GM19452 (cell line): ENCODE measurements at regions not wholly inside any gene's neighbourhood (a gene's known extent, or its start where the extent isn't known, plus 50 kb on each side); places are given as distances from the start of the nearest gene placed in this dataset.

Source experiments
- ATAC-seq: cut with Tn5 transposase; IDR thresholded peaks from one replicate; pipeline ENCODE4 v1.9.1; 2021; ENCODE audit not compliant: unreplicated experiment

DNA sequence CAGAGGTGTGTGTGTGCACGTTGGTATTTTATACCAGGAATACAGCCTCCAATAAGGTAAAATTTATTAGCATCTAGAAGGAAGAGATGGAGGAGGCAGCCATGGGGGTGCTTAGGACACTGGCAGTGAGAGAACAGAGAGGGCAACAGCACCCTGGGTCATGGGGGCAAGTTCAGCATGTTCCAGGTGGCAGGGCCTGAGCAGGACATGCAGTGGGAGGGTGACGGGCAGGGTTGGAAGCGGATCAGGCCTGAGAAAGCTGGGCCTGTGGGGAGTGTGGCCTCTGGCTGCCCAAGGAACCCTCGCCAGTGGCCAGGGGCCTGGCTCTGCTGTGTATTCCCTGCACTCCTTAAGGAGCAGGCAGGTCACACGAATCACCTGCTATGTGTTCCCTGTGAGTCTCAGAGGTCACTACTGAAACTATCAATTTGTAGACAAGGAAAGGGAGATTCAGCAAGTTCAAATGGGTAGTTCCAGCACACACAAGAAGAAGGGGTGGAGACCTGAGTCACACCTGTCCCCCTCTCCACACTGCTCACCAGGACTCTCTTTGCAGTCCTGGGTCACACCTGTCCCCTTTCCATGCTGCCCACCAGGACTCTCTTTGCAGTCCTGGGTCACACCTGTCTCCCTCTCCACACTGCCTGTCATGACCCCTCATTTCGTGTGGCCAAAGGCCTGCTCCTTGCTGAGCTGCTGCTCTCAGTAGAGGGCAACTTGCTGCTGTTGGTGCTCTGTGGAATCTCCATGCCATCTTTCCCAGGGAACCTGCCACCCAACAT is 463.9 kb upstream of the HS6ST1 start:
- no peak for ATAC-seq

DNA sequence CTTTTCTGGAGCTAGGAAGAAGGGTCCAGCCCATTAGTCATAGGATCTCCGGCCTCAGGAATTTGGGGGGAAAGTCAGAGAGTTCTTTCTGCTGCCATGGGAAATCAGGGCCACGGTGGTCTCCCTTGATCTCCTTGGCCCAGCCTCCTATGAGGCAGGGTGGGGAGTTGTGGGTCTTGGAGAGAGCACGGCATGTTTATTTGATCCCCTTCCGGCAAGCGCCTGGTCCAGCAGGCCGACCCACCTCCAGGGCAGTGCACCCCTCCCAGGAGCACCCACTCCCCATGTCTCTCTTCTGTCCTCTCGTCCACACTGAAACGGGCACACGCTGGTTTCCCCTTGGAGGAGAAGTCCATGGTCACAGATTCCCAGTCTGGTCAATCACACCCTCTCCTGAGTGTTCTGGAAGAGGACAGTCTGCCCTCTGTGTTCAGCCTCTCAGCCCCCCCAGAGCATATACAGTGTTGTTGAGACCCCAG is 464.6 kb upstream of the HS6ST1 start:
- no peak for ATAC-seq

DNA sequence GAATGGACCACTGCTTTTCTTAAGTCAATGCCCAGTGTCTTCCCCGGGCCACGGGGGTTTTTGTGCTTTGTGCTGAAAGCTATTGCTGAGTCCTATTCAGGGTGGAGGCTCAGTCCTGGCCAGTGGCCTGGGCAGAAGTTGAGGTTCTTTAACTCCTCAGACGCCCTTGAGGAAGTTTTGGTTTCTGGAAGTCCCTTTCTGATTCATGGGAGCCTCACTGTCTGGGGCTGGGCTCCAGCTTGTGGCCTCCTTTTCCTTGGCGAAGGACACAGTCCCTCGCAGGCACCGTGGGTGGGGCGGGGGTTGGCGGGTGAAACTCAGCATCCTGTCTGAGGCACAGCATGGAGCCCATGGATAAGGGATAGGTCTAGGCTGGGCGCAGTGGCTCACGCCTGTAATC is 465.2 kb upstream of the HS6ST1 start:
- no peak for ATAC-seq

DNA sequence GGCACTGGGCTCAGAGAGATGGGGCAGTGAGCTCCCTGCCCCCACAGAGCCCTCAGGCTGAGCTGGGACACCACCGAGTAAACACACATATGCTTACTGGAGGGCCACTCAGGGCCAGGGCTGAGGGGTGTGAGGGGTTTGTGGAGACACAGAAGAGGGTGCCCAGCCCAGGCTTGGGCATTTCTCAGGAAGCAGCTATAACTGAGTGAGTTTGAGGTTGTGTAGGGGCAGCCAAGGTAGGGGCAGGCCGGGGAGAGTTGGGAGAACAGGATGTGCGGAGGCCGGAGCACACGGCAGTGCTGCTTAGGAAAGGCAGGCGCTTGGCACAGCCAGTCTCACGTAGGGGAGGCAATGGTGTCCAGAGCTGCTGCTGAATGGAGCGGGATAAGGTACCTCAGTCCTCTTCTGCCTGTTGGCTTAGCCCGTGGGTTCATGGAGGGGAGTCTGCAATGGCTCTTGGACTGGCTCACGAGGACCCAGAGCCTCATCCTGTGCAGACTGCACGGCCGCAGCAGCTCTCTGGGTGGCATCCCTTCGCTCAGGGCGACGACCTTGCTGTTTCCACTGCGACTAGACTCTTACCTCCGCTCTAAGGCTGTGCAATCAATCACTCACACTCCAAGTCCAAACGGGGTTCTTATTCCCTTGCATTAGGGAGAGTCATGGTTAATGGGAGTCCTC is 466.1 kb upstream of the HS6ST1 start:
- ATAC-seq: no peak

DNA sequence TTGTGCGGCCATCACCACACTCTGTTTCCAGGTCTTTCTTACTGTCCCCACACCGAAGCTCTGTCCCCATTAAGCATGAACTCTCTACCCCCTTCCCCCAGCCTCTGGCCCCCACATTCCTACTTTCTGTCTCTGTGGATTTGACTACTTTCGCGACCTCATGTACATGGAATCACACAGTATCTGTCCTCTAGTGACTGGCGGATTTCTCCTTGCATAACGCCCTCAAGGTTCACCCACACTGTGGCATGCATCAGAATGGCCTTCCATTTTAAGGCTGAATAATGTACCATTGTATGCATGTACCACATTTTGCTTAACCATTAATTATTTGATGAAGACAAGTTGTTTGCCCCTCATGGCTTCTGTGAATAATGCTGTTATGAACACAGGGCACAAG is 467.6 kb upstream of the HS6ST1 start:
- ATAC-seq: no peak

DNA sequence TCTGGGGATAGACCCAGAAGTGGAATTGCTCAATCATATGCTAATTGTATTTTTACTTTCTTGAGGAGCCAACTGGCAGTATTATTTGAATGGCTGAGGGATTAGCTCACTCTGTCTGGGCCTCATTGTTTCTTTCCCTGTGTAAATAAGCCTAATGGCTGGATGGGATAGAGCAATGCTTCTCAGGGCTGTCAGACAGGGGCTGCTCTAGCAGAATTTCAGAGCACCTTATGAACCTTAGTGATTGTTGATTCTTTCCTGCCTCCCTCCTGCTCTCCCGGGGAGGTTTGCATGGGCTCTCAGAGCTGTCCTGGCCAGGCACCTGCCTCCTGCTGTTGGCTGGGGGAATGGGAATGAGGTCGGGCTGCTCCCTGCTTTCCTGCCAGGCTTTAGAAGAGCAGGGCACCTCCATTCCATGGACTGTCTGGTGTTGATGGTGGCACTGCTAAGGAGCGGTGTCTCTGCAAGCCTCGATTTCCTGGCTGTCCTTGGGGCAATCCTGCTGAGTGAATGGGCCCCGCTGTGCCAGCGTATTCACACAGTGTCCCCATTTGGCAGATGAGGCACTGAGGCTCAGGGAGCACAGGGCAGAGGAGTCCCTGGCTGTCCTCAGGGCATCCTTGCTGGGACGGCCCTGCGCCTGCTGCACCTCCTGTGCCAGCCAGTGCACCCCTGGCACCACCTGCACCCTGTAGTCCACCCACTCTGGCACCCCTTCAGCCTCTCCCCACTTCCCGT is 468.2 kb upstream of the HS6ST1 start:
- ATAC-seq: no peak

DNA sequence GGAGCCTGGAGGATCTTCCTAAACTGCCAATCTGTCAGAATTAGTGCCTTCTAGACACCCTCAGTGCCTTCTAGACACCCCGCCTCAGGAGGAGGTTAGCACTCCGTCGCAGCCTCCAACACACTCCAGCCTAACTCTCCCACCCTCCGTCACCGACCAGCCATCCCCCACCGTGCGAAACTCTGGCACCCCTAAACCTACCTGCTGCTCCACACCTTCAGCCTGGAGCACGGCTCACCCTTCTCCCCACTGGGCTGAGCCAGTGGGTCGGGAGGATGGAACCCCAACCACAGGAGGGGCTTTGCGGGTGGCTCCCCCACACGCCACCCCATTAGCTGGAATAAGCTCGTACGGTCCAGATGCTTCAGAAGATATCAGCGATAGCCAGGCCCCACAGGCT is 468.9 kb upstream of the HS6ST1 start:
- no peak for ATAC-seq

DNA sequence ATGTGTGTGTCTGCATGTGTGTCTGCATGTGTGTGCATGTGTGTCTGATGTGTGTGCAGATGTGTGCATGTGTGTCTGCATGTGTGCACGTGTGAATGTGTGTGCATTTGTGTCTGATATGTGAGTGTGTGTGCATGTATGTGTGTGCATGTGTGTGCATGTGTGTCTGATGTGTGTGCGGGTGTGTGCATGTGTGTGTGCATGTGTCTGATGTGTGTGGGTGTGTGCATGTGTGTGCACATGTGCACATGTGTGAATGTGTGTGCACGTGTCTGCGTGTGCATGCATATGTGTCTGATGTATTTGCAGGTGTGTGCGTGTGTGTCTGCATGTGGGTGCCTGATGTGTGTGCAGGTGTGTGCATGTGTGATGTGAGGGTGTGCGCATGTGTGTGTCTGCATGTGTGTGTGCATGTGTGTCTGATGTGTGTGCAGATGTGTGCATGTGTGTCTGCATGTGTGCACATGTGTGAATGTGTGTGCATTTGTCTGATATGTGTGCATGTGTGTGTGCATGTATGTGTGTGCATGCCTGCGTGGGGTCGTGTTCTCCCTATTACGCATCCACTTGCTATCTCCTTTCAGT is 470.1 kb upstream of the HS6ST1 start:
- ATAC-seq: no peak

DNA sequence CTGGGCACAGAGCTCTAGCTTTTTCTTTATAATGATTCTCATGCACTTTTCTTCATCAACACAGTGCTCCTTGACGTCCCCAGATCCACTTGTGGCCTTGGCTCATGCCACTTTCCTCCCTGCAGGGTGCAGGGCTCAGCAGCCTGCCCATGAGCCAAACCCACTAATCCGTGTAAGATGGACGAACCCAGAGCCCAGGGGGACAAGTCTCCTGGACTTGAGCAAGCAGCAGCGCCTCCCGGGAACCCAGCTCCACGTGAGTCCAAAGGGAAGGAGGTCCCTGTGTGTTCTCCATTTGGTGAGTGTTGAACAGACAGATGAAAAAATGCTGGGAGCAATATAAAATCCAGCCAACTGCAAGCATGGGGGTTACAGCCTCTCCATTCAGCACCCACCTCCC is 470.6 kb upstream of the HS6ST1 start:
- no peak for ATAC-seq

DNA sequence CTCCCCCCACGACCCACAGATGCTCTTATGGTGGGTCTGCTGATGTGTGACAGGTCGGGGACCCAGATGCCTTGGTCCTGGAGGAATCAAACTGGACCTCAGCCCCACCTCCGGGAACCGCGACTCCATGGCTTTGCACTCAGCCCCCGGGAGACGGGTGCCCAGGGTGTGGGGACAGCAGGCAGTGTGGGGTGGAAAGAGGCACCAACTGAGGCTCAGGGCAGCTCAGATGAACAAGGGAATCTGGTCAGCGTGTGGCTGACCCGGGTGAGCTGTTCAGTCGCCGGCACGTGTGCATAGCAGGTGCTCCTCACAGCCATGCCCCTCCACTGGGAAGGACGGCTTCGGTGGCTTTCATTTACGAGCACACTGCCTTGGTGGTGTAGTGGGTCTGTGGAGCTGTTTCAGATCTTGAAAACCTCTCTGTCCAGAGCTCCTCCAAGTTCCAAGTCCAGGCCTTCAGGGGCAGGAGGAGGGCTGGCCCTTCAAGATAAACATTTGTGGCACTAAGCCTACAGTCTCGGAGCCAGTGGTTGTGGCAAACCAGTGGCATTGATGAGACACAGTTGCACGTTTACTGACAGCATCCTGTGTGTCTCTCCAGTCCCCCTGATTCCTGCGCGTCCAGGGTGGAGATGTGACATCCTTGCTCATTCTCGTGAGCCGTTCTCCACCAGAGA is 471.2 kb upstream of the HS6ST1 start:
- no peak for ATAC-seq

DNA sequence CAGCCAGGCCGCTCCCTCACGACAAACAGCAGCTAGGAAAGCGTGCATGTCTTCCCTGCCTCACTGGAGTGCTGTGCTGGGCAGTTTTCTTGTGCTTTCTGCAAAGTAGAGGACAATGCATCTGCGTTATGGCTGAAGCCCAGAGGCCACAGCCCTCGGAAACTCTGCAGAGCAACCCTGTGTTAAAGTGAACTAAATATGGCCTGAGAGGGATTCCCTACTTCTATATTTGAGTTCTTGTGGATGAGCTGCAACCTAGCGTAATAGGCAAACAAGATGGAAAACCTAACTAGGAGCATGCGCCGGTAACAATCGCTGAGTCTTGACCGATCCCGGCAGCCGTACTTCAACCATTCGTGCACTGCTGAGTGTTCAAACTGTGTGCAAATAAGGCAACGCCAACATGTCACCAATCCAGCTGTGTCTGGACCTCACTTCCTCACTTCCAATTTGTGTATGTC is 471.9 kb upstream of the HS6ST1 start:
- no peak for ATAC-seq

DNA sequence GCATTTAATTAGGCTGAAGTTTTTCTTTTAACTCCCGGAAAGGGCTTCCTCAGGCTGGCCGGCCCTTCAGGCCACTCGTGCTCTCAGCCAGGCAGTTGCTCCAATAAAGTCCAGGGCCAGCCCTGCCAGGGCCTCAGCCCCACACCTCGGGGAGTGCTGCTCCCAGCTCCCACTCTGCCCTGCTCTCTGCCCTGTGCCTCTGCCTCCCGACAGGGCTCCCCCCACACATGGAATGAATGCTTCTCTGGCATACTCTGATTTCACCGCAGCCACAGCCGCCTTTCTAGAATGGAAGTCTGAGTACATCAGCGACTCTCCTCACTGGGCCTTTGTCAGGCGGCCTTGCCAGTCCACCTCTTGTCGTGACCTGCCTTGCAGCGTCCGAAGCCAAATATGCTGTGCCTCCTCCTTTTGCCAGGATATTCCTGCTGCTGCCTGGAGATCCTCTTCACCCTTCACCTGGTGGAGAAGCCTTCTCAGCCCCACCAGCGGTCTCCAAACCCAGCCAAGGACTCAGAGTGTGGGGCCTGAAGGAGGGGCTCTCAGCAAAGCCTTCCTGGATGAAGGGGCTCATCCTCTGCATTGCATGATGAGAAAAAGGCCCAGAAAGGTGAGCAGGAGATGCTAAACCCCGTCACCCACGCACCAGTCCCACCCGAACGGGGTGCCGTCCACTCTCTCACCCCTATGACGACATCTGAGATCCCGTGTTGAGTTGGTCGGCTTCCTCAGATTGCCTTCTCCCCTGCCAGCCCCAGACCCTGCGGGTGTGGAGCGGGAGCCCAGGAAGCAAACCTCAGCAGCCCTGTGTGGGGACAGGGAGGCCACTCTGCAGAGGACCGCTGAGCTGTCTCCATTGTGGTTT is 472.7 kb upstream of the HS6ST1 start:
- ATAC-seq: no peak

DNA sequence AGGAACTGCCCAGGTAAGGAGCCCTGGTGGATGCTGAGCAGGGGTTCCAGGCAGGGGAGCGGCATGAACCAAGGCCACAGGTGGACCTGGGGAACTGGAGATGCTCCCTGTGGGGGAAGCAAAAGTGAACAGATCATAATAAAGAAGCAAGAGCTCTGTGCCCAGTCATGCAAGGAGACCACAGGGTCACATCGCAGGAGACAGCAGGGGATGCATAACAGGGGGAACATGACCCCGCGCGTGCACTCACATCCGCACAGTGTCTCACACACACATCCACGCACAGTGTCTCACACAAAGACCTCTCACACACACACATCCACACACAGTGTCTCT is 473.3 kb upstream of the HS6ST1 start:
- ATAC-seq: no peak

DNA sequence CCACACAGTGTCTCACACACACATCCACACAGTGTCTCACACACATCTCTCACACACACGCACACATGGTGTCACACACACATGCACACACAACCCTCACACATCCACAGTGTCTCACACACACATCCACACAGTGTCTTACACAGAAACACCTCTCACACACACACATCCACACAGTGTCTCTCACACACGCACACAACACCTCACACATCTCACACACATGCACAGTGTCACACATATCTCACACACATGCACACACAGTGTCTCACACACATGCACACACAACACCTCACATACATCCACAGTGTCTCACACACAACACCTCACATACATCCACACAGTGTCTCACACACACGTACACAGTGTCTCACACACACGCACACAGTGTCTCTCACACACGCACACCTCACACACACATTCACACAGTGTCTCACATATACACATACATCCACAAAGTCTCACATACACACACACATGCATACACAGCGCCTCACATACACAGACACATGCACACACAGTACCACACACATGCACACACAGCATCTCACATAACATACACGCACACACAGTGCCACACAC is 473.9 kb upstream of the HS6ST1 start:
- no peak for ATAC-seq

DNA sequence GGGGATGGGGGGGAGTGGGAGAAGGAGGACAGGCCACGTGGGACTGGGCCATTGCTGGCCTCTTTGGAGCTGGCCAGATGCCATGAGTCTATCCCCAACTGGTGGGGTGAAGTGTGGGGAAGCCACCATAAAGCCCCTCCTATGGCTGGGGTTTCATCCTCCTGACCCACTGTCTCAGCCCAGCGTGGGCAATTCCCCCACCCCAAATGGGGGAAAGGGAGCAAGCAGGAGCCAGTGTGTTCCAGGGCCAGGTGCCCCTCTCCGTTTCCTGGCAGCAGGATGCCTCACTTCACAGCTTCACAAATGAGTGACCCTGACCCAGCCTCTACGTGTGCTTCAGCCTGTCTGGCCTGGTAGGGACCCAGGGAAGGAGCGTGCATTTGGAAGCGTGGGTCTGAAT is 474.7 kb upstream of the HS6ST1 start:
- no peak for ATAC-seq

DNA sequence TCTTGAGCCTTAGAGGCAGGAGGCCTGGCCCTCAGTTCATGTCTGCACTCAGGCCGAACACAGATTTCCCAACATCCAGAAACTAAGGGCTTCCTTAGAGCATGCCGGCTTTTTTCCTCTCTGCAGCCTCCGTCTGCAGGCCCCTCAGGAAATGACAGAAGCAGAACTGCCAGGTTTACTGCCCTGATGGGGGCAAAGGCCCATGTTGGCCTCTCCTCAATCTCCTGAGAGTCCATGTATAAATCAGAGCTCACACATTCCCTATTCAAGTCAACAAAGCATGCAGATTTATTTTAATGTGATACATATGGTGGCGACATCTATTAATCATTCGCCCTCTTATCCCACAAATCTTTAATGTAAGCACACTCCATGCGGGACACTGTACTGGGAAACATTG is 475.6 kb upstream of the HS6ST1 start:
- no peak for ATAC-seq

DNA sequence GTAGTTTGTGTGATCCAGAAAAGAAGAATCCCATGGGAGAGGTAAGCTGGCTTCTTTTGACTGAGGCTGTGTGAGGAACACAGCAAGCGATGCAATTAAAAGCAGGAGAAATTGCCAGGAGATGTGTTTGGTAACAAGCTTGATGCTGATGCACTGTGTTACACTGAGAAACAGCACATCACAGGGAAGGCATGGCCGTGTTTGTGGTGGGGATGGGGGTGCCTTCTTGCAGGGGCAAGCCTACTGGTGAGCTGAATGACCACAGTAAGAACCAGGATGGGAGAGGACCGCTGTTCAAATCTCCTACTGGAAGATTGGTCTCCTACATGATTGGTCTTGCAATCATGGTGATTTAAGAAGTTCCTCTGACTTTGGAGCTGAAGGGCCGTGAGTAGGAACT is 477.7 kb upstream of the HS6ST1 start:
- no peak for ATAC-seq

DNA sequence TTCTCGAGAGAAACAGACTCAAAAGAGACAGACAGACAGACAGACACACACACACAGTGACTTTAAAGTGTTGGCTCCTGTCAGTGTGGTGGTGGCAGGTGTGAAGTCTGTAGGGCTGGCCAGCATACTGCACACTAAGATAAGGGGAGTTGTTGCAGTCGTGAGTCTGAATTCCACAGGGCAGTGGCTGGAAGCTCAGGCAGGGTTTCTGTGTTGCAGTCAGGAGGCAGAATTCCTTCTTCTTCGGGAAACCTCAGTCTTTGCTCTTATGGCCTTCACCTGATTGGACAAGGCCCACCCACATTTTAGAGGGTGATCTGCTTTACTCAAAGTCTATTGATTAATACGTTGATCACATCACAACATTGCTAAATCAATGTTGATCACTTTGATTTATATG is 478.4 kb upstream of the HS6ST1 start:
- no peak for ATAC-seq

DNA sequence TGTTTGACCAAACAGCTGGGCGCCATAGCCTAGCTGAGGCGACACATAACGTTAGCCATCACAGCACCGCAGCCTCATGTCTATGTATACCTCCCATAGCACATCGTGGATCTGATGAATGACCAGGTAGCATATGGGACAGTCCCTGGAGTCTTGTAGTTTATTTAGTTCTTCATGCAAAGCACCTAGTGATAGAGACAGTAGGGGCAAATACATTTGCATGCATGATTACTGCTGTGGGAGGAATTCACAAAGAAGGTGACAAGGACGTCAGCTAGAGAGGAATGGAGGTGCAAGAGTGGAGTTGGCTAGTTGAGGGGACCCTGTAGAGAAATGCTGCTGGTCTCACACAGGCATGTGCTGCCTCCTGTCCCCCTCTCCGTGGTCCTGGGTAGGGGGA is 478.9 kb upstream of the HS6ST1 start:
- ATAC-seq: peak; percentile 48

DNA sequence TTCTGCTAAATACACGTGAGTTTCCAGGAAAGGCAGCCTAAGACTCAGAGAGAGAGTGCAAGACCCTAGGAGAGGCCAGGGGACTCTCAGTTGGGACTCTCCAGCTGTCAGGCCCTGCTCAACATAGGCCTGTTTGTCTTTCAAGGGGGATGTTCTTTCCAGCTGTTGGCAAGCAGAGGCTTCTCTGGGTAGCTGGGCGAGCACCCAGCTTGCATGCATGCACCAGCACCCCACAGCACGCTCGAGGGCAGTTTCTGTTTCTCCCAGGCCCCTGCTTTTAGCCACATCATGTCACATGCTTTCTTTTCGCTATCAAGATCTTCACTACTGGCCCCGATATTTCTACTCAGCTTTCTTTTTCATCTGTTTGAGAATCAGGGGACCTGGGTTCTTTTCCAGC is 479.3 kb upstream of the HS6ST1 start:
- peak; percentile 93 for ATAC-seq
